ENCODE measurements at regions not wholly inside any gene's neighbourhood (a gene's known extent, or its start where the extent isn't known, plus 50 kb on each side); places are given as distances from the start of the nearest gene placed in this dataset.

GRCh38 chr16:73387979-73388378 lies 340.1 kb upstream of the ZFHX3 start:
- no peak for DNase-seq
- no peak for TF ChIP-seq CTCF (IDR thresholded peaks at IDR 0.05; ENCODE audit: low read depth, low read length, missing control alignments)
- Histone ChIP-seq H3K4me3 (ENCODE audit: low read depth, low read length) (no peak overlapping the region), H3K36me3 (replicated peaks) (no peaks in the 10 kb centered on the region), H3K27me3 (replicated peaks) (no peaks in the 10 kb centered on the region), H3K27ac (no peak overlapping the region)
- in situ Hi-C loops (cut with HindIII; ENCODE audit: low pct_ligation_motif_present, low sequenced_read_pairs) = no loop called here

DNA sequence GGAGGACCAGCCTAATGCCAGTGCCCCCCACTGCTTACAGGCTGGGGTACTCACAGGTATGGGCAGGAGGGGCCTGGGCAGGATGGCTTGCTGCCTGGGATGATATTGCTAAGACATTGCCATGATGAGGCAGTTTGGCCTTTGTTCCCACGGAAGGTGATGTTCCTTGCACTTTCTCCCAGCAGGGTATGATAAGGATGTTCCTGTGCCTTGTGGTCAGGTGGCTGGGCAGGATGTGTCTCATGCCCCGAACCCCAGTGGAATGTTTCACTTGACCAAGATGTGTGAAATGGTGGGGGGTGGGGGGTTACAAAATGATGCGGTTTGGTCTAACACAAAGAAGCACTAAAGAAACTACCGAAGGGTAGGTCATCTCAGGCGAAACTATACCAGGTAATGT lies 337.8 kb upstream of the ZFHX3 start:
- no peak for DNase-seq
- Histone ChIP-seq H3K4me3 (ENCODE audit: low read depth, low read length) (no peak overlapping the region), H3K36me3 (replicated peaks) (no peaks in the 10 kb centered on the region), H3K27me3 (replicated peaks) (no peaks in the 10 kb centered on the region), H3K27ac (no peak overlapping the region)
- in situ Hi-C loops (cut with HindIII; ENCODE audit: low pct_ligation_motif_present, low sequenced_read_pairs) = no loop called here
- no peak for TF ChIP-seq CTCF (IDR thresholded peaks at IDR 0.05; ENCODE audit: low read depth, low read length, missing control alignments)

DNA sequence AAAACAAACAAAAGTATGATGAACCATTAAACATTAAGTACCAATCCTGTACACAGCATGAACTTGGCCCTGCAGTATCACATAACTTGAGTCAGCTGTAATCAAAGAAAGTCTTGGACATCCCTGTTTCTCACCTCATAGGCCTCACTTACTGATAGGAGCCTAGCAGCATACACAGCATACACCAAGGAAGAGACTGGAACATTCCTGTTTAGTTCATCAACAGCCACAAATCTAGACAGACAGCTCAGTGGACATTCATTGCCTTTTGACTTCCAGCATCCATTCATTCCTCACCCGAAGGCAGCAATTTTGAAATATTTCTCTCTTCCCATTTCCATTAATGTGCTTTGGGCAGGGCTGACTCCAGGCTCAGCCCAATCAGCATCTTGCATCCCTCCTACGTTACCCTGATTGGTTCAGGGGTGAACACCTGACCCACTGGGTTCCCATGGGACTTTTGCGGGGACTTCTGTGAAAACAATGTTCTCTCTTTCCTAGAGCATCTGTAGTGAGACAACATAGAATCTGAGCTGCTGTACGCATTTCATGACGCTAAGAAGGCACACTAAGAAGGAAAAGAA lies 336.7 kb upstream of the ZFHX3 start:
- Histone ChIP-seq H3K36me3 (replicated peaks) (no peaks in the 10 kb centered on the region), H3K27ac (no peak overlapping the region), H3K4me3 (ENCODE audit: low read depth, low read length) (no peak overlapping the region), H3K27me3 (replicated peaks) (no peaks in the 10 kb centered on the region)
- TF ChIP-seq CTCF (IDR thresholded peaks at IDR 0.05; ENCODE audit: low read depth, low read length, missing control alignments) = no peak
- in situ Hi-C loops (cut with HindIII; ENCODE audit: low pct_ligation_motif_present, low sequenced_read_pairs) = no loop called here
- no peak for DNase-seq

DNA sequence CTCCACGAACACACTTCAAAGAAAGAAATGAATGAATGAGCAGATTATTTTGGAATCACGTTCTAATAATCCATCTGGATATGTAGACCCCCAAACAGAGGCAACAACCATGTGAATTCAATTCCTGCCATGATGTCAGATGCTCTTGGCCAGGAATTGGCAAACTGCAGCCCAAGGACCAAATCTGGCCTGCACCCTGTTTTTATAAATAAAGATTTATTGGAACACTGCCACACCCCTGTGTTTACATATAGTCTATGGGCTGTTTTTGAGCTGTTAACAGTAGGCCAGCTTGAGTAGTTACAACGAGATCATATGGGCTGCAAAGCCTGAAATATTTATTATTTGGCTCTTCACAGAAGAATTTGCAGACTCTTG lies 336.0 kb upstream of the ZFHX3 start:
- H3K27ac ChIP-seq = no peak overlapping the region
- no peak for TF ChIP-seq CTCF (IDR thresholded peaks at IDR 0.05; ENCODE audit: low read depth, low read length, missing control alignments)
- no peaks in the 10 kb centered on the region for H3K27me3 ChIP-seq (replicated peaks)
- no peak for DNase-seq
- H3K36me3 ChIP-seq (replicated peaks) = no peaks in the 10 kb centered on the region
- in situ Hi-C loops (cut with HindIII; ENCODE audit: low pct_ligation_motif_present, low sequenced_read_pairs) = no loop called here
- no peak overlapping the region for H3K4me3 ChIP-seq (ENCODE audit: low read depth, low read length)

GRCh38 chr16:73383195-73383987 lies 335.5 kb upstream of the ZFHX3 start:
- H3K4me3 ChIP-seq (ENCODE audit: low read depth, low read length) = no peak overlapping the region
- no peak for TF ChIP-seq CTCF (IDR thresholded peaks at IDR 0.05; ENCODE audit: low read depth, low read length, missing control alignments)
- H3K27ac ChIP-seq = no peak overlapping the region
- H3K36me3 ChIP-seq (replicated peaks) = no peaks in the 10 kb centered on the region
- in situ Hi-C loops (cut with HindIII; ENCODE audit: low pct_ligation_motif_present, low sequenced_read_pairs) = no loop called here
- H3K27me3 ChIP-seq (replicated peaks) = no peaks in the 10 kb centered on the region
- no peak for DNase-seq
